Kidney (tissue), 13 donors: ENCODE measurements at regions not wholly inside any gene's neighbourhood (a gene's known extent, or its start where the extent isn't known, plus 50 kb on each side); places are given as distances from the start of the nearest gene placed in this dataset.

Experiments used
- DNase-seq, 5 donors: peaks; one replicate each; pipeline ENCODE4 v3.0.0-alpha.2; 2013 to 2020
- FAIRE-seq: peaks from 2 replicates; lab custom pipeline; 2012; peaks lifted over from hg19 to GRCh38; lab: Jason Lieb, UNC
- H3K27ac ChIP-seq, 2 donors: one replicate each; pipeline ENCODE4 v1.7.0; 2013; ENCODE audit warnings: low read depth in 2 of 2, low read length in 2 of 2, inconsistent platforms in 1 of 2
- H3K27me3 ChIP-seq: one replicate; pipeline ENCODE4 v1.7.1; 2013; ENCODE audit warnings: low read length, inconsistent platforms; ENCODE audit not compliant: control insufficient read depth, insufficient read depth
- H3K36me3 ChIP-seq, 3 donors: one replicate each; pipeline versions ENCODE4 v1.7.0 to v1.7.1; 2013; ENCODE audit warnings: low read length in 3 of 3, control low read depth in 1 of 3, inconsistent platforms in 1 of 3; ENCODE audit not compliant: insufficient read depth in 3 of 3, control insufficient read depth in 2 of 3
- H3K4me1 ChIP-seq, 3 donors: one replicate each; pipeline versions ENCODE4 v1.7.0 to v1.7.1; 2013; ENCODE audit warnings: low read length in 3 of 3, inconsistent platforms in 1 of 3, low read depth in 1 of 3; ENCODE audit not compliant: control insufficient read depth in 2 of 3, insufficient read depth in 2 of 3
- H3K4me3 ChIP-seq, 3 donors: one replicate each; pipeline versions ENCODE4 v1.7.0 to v1.8.1; 2013; ENCODE audit warnings: low read length in 3 of 3, control low read depth in 1 of 3, inconsistent platforms in 1 of 3
- H3K9ac ChIP-seq, 3 donors: one replicate each; pipeline versions ENCODE4 v1.7.0 to v1.7.1; 2013; ENCODE audit warnings: low read length in 3 of 3, control low read depth in 1 of 3, inconsistent platforms in 1 of 3
- H3K9me3 ChIP-seq, 3 donors: one replicate each; pipeline versions ENCODE4 v1.7.0 to v1.7.1; 2013; ENCODE audit warnings: low read length in 3 of 3, control low read depth in 1 of 3, inconsistent platforms in 1 of 3; ENCODE audit not compliant: control insufficient read depth in 2 of 3, insufficient read depth in 1 of 3
- intact Hi-C: fragments of 100-400 bp; cut with DNase I; formaldehyde crosslinking; loops from one replicate; pipeline ENCODE4 v1.11.1; 2022
- TF ChIP-seq, protein P1 (sequence below): IDR thresholded peaks from 3 replicates; pipeline ENCODE4 v1.5.1; 2012; ENCODE audit warnings: mild to moderate bottlenecking, moderate library complexity, borderline replicate concordance; ENCODE audit not compliant: insufficient read depth; ENCODE audit errors: extremely low read depth
- donor health status: control.
- donor health status: control.
- donor health status: control.
- donor health status: control.
- donor health status: control.
- donor health status: DM: yes; HTN: yes; CAD: no.
- donor health status: Normal renal cell carcinoma (clear cell type).

DNA sequence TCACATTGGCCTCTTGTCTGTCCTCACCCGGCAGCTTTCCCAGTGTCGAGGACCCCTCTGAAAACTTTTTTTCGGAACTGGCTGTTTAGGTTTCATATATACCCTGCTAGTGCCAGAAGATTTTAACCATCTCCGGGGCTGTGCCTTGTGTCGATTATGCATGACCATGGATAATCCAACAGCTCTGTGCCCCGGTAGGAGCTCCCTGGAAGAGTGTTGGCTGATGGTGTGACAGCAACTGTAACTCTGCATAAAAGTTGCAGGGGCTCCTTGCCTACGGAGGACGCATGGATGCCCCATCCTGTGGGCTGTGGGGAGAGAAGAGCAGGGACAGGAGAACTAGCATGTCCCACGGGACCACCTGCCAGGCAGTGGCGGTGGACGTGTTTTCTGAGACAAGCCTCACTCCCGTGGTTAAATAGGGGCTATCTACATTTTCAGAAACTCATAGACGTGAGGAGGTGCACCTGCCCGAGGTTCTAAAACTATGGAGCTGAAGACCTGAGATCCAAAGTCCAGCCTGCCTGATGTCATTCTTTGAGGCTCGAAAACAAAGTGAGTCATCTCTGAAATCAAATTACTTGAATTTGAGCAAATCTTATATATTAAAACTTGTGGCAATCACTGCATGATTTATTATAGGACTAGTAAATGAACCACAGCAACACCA is 437.2 kb upstream of the HS6ST1 start:
- FAIRE-seq (no peak), DNase-seq (no peak)
- H3K36me3 ChIP-seq = no peaks in the 10 kb centered on the region
- peaks cover 0 to 4% (median 2%) of the 10 kb centered on the region in 3 donors for H3K4me1 ChIP-seq
- H3K9ac ChIP-seq = no peak overlapping the region
- no peak overlapping the region for H3K27ac ChIP-seq
- no peaks in the 10 kb centered on the region for H3K9me3 ChIP-seq
- intact Hi-C loops = no loop called here
- TF ChIP-seq, protein P1, sequence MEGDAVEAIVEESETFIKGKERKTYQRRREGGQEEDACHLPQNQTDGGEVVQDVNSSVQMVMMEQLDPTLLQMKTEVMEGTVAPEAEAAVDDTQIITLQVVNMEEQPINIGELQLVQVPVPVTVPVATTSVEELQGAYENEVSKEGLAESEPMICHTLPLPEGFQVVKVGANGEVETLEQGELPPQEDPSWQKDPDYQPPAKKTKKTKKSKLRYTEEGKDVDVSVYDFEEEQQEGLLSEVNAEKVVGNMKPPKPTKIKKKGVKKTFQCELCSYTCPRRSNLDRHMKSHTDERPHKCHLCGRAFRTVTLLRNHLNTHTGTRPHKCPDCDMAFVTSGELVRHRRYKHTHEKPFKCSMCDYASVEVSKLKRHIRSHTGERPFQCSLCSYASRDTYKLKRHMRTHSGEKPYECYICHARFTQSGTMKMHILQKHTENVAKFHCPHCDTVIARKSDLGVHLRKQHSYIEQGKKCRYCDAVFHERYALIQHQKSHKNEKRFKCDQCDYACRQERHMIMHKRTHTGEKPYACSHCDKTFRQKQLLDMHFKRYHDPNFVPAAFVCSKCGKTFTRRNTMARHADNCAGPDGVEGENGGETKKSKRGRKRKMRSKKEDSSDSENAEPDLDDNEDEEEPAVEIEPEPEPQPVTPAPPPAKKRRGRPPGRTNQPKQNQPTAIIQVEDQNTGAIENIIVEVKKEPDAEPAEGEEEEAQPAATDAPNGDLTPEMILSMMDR = no peak
- H3K4me3 ChIP-seq = no peak overlapping the region
- H3K27me3 ChIP-seq = no peaks in the 10 kb centered on the region

GRCh38 chr2:128756365-128756717 is 437.7 kb upstream of the HS6ST1 start:
- Histone ChIP-seq H3K4me1 (peaks cover 0 to 4% (median 2%) of the 10 kb centered on the region in 3 donors), H3K27me3 (no peaks in the 10 kb centered on the region), H3K4me3 (no peak overlapping the region), H3K9ac (no peak overlapping the region), H3K9me3 (no peaks in the 10 kb centered on the region), H3K27ac (no peak overlapping the region), H3K36me3 (no peaks in the 10 kb centered on the region)
- intact Hi-C loops = no loop called here
- DNase-seq = peak in 4 of 5 donors; percentile 65 to 91 (median 75)
- no peak for FAIRE-seq
- TF ChIP-seq, protein P1 = no peak

DNA sequence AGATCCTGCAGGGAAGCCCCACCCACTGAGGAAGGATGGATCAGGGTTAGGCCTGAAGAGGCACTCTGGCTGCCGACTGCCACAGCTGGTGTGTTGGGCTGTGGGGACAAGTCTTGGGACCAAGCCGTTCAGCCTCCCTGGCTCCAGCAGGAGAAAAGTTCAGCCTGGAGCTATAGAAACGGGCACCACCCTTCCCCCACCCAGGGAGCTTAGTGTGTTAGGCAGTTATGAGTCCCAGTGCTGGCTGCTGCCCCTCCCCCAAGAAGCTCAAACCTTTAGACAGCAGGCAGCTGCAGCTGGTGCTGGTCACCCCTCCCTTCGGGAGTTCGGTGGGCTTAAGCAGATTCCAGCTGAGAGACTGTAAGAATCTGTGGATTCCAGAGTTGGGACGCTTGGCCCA is 447.1 kb upstream of the HS6ST1 start:
- H3K36me3 ChIP-seq = no peaks in the 10 kb centered on the region
- no peak overlapping the region for H3K4me3 ChIP-seq
- no peak overlapping the region for H3K27ac ChIP-seq
- intact Hi-C loops = no loop called here
- no peaks in the 10 kb centered on the region for H3K27me3 ChIP-seq
- H3K4me1 ChIP-seq = no peaks in the 10 kb centered on the region
- no peak for FAIRE-seq
- DNase-seq = peak in 3 of 5 donors; percentile 21 to 52 (median 51)
- no peak overlapping the region for H3K9ac ChIP-seq
- no peaks in the 10 kb centered on the region for H3K9me3 ChIP-seq
- TF ChIP-seq, protein P1 = no peak

DNA sequence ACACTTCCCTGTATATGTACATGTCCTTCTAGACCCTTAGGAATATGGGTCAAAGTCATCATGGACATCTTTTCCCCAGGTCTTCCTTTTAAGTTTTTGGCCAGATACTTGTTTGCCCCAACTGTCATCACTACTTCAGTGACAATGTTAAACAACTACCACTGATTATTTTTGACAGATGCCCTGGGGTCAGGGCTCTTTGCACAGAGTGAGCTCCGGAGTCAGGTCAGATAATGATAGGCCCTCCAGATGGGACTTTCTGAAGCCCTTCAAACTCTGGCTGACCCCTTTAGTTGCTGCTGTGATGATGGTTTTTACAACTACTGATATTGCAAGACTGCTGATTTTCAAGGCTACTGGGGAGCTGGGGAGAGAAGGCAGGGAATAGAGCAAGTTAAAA is 449.4 kb upstream of the HS6ST1 start:
- H3K9ac ChIP-seq = no peak overlapping the region
- FAIRE-seq = no peak
- H3K27me3 ChIP-seq = no peaks in the 10 kb centered on the region
- intact Hi-C loops = no loop called here
- H3K9me3 ChIP-seq = no peaks in the 10 kb centered on the region
- H3K4me1 ChIP-seq = no peaks in the 10 kb centered on the region
- H3K4me3 ChIP-seq = no peak overlapping the region
- TF ChIP-seq, protein P1 = no peak
- DNase-seq = no peak
- H3K36me3 ChIP-seq = no peaks in the 10 kb centered on the region
- no peak overlapping the region for H3K27ac ChIP-seq
